B cell (primary cell): ENCODE measurements at regions not wholly inside any gene's neighbourhood (a gene's known extent, or its start where the extent isn't known, plus 50 kb on each side); places are given as distances from the start of the nearest gene placed in this dataset.

Experiments
- ATAC-seq: fragments of 200-7000 bp; cut with Tn5 transposase; one replicate; pipeline ENCODE4 v1.10.0; 2021; ENCODE audit warnings: low read depth, mild to moderate bottlenecking, moderate number of reproducible peaks, moderate library complexity
- CTCF ChIA-PET: fragments of 350-600 bp; sonication (Branson Sonifier 250); formaldehyde crosslinking; loops from one replicate; lab custom pipeline; 2021; ENCODE audit warnings: antibody characterized with exemption, inconsistent platforms; lab: Charles Lee
- POLR2A ChIA-PET: fragments of 350-600 bp; sonication (Branson Sonifier 250); formaldehyde crosslinking; loops from one replicate; lab custom pipeline; 2021; ENCODE audit warnings: antibody characterized with exemption; lab: Charles Lee
- DNase-seq: peaks from one replicate; pipeline ENCODE4 v3.0.0; 2013
- H2AFZ ChIP-seq: 2 replicates; pipeline ENCODE4 v1.6.1; 2012; ENCODE audit warnings: mild to moderate bottlenecking, low read depth, low read length; ENCODE audit not compliant: insufficient read depth, poor library complexity, severe bottlenecking
- H3K27ac ChIP-seq, 2 donors: 1 replicate in 1 of 2; 2 replicates in 1 of 2; pipeline ENCODE4 v1.5.1; 2012 to 2013; ENCODE audit warnings: low read length in 2 of 2, mild to moderate bottlenecking in 2 of 2, moderate library complexity in 1 of 2
- H3K27me3 ChIP-seq, 4 experiments: fragments of 200-600 bp in 1 of 4; sonication (generic) in 1 of 4; replicated peaks in 1 of 4; 1 replicate in 2 of 4; 2 replicates in 2 of 4; pipeline versions ENCODE4 v1.6.1 to v1.7.0; 2013 to 2016; ENCODE audit warnings: low read length in 3 of 4, mild to moderate bottlenecking in 2 of 4, mixed read lengths in 1 of 4, moderate library complexity in 1 of 4; ENCODE audit not compliant: insufficient read depth in 4 of 4, control insufficient read depth in 3 of 4; ENCODE audit errors: control extremely low read depth in 1 of 4
- H3K36me3 ChIP-seq, 2 experiments: replicated peaks in 1 of 2; 1 replicate in 1 of 2; 2 replicates in 1 of 2; pipeline versions ENCODE4 v1.6.1 to v1.7.1; 2013; ENCODE audit warnings: low read length in 1 of 2; ENCODE audit not compliant: insufficient read depth in 2 of 2, control insufficient read depth in 1 of 2; ENCODE audit errors: control extremely low read depth in 1 of 2, extremely low read depth in 1 of 2
- H3K4me1 ChIP-seq, 2 donors: fragments of 200-600 bp in 1 of 2; sonication (generic) in 1 of 2; 1 replicate in 1 of 2; 2 replicates in 1 of 2; pipeline versions ENCODE4 v1.5.1 to v1.6.1; 2013 to 2017; ENCODE audit warnings: low read length in 2 of 2; ENCODE audit not compliant: control insufficient read depth in 2 of 2, insufficient read depth in 2 of 2
- H3K4me2 ChIP-seq: replicated peaks from 2 replicates; pipeline ENCODE3; 2012; ENCODE audit warnings: mild to moderate bottlenecking, low read depth, low read length; ENCODE audit not compliant: poor library complexity, severe bottlenecking
- H3K4me3 ChIP-seq, 5 experiments: fragments of 200-600 bp in 1 of 5; sonication (generic) in 1 of 5; 1 replicate in 3 of 5; 2 replicates in 2 of 5; pipeline versions ENCODE4 v1.5.1 to v1.7.0; 2011 to 2016; ENCODE audit warnings: low read length in 4 of 5, mild to moderate bottlenecking in 4 of 5, low read depth in 2 of 5, control low read depth in 1 of 5, moderate library complexity in 1 of 5; ENCODE audit not compliant: insufficient read depth in 1 of 5; ENCODE audit errors: control extremely low read depth in 1 of 5, extremely low read depth in 1 of 5
- H3K79me2 ChIP-seq: fragments of 200-600 bp; sonication (generic); one replicate; pipeline ENCODE4 v1.6.0; 2016; ENCODE audit warnings: low read length; ENCODE audit not compliant: control insufficient read depth, insufficient read depth
- H3K9ac ChIP-seq: fragments of 200-600 bp; sonication (generic); 2 replicates; pipeline ENCODE4 v1.6.1; 2017; ENCODE audit warnings: mild to moderate bottlenecking, low read length, moderate library complexity
- H3K9me3 ChIP-seq, 3 donors: one replicate each; pipeline versions ENCODE4 v1.6.1 to v1.7.1; 2013; ENCODE audit warnings: low read length in 2 of 3; ENCODE audit not compliant: control insufficient read depth in 2 of 3, insufficient read depth in 1 of 3; ENCODE audit errors: control extremely low read depth in 1 of 3
- H4K20me1 ChIP-seq: 2 replicates; pipeline ENCODE4 v1.6.0; 2012; ENCODE audit warnings: mild to moderate bottlenecking, low read length; ENCODE audit not compliant: insufficient read depth, control insufficient read depth, poor library complexity, severe bottlenecking
- H3K27ac Mint-ChIP-seq: one replicate; pipeline ENCODE4 v1.8.0; 2021; ENCODE audit warnings: mixed read lengths
- H3K27me3 Mint-ChIP-seq: one replicate; pipeline ENCODE4 v1.8.0; 2021; ENCODE audit warnings: mixed read lengths
- H3K4me1 Mint-ChIP-seq: one replicate; pipeline ENCODE4 v1.8.0; 2021; ENCODE audit warnings: mixed read lengths
- H3K4me3 Mint-ChIP-seq: one replicate; pipeline ENCODE4 v1.8.0; 2021; ENCODE audit warnings: mixed read lengths
- H3K9me3 Mint-ChIP-seq: one replicate; pipeline ENCODE4 v1.8.0; 2022; ENCODE audit warnings: mixed read lengths; ENCODE audit not compliant: insufficient read depth
- CTCF ChIP-seq: fragments of 200-600 bp; IDR thresholded peaks from one replicate; pipeline ENCODE4 v1.8.0; 2022; ENCODE audit warnings: antibody characterized with exemption, mild to moderate bottlenecking
- EZH2 ChIP-seq: IDR thresholded peaks from 2 replicates; pipeline ENCODE4 v1.6.1; 2012; ENCODE audit warnings: borderline replicate concordance, low read depth, mild to moderate bottlenecking, moderate library complexity, low read length; ENCODE audit not compliant: insufficient read depth, poor library complexity, severe bottlenecking
- WGBS: methylation state at CpG from one replicate; pipeline ENCODE4 v1.1.5; 2013; ENCODE audit warnings: missing lambda C conversion rate; ENCODE audit not compliant: insufficient coverage; 5-methylcytosine and 5-hydroxymethylcytosine counted together
- intact Hi-C: fragments of 100-400 bp; cut with micrococcal nuclease; formaldehyde crosslinking; loops from one replicate; pipeline ENCODE4 v1.10.0; 2022

- WGBS: no CpG with 5 or more reads among the region's 2 CpGs
- Histone ChIP-seq H4K20me1 (no peaks in the 10 kb centered on the region), H3K36me3 (no peaks in the 10 kb centered on the region), H2AFZ (no peak overlapping the region), H3K4me1 (peaks cover 0 to 6% of the 10 kb centered on the region in 2 donors), H3K9ac (no peak overlapping the region), H3K4me2 (no peak overlapping the region), H3K79me2 (no peaks in the 10 kb centered on the region), H3K27ac (no peak overlapping the region), H3K4me3 (no peak overlapping the region), H3K9me3 (no peaks in the 10 kb centered on the region), H3K27me3 (no peaks in the 10 kb centered on the region)
- H3K4me3 Mint-ChIP-seq: no peak overlapping the region
- no peaks in the 10 kb centered on the region for H3K9me3 Mint-ChIP-seq
- ChIA-PET POLR2A (no interaction called here), CTCF (no interaction called here)
- no peak for ATAC-seq
- H3K27me3 Mint-ChIP-seq: no peaks in the 10 kb centered on the region
- H3K27ac Mint-ChIP-seq: no peak overlapping the region
- H3K4me1 Mint-ChIP-seq: peaks cover 11% of the 10 kb centered on the region
- peak; percentile 6 for DNase-seq
- TF ChIP-seq CTCF (no peak), EZH2 (no peak)
- intact Hi-C loops: no loop called here
Observed at GRCh38 chr6:62452586-62452985, 166.6 kb upstream of the KHDRBS2 start.

- Histone ChIP-seq H3K4me2 (peak overlapping the region; percentile 33), H3K36me3 (no peaks in the 10 kb centered on the region), H3K4me1 (peaks cover 0 to 12% of the 10 kb centered on the region in 2 donors), H2AFZ (no peak overlapping the region), H4K20me1 (no peaks in the 10 kb centered on the region), H3K4me3 (peak overlapping the region in 1 of 5 experiments; percentile 4), H3K79me2 (no peaks in the 10 kb centered on the region), H3K27ac (peak overlapping the region in 1 of 2 donors; percentile 40), H3K9ac (no peak overlapping the region), H3K9me3 (peaks cover 0 to 5% (median 0%) of the 10 kb centered on the region in 3 donors), H3K27me3 (peaks cover 0 to 5% (median 0%) of the 10 kb centered on the region in 4 experiments)
- intact Hi-C loops: no loop called here
- Mint-ChIP-seq H3K27me3 (no peaks in the 10 kb centered on the region), H3K9me3 (no peaks in the 10 kb centered on the region), H3K4me3 (peak overlapping the region; percentile 8), H3K27ac (peak overlapping the region; percentile 47), H3K4me1 (peaks cover 20% of the 10 kb centered on the region)
- no peak for DNase-seq
- POLR2A ChIA-PET: no interaction called here
- CTCF ChIA-PET: no interaction called here
- WGBS: no CpG with 5 or more reads among the region's 2 CpGs
- ATAC-seq: no peak
- TF ChIP-seq CTCF (no peak), EZH2 (no peak)
Observed at GRCh38 chr6:62446647-62447316, 160.8 kb upstream of the KHDRBS2 start.
